DND-41 (cell line): ENCODE measurements at regions not wholly inside any gene's neighbourhood (a gene's known extent, or its start where the extent isn't known, plus 50 kb on each side); places are given as distances from the start of the nearest gene placed in this dataset.

Source experiments
- ATAC-seq: fragments of 200-7000 bp; cut with Tn5 transposase; 3 replicates; pipeline ENCODE4 v1.9.1; 2021; ENCODE audit warnings: low read depth; ENCODE audit not compliant: insufficient read depth
- DNase-seq: peaks from one replicate; pipeline ENCODE4 v3.0.0-alpha.2; 2020
- H2AFZ ChIP-seq: 2 replicates; pipeline ENCODE4 v1.6.0; 2012; ENCODE audit warnings: low read depth, low read length
- H3K27ac ChIP-seq: 2 replicates; pipeline ENCODE4 v1.5.1; 2012; ENCODE audit warnings: low read length, inconsistent platforms
- H3K27me3 ChIP-seq: fragments of 200-600 bp; sonication (generic); 2 replicates; pipeline ENCODE4 v1.6.0; 2012; ENCODE audit warnings: low read length, mild to moderate bottlenecking, inconsistent platforms; ENCODE audit not compliant: insufficient read depth, poor library complexity
- H3K36me3 ChIP-seq: 2 replicates; pipeline ENCODE4 v1.5.1; 2012; ENCODE audit warnings: low read length, inconsistent platforms; ENCODE audit not compliant: insufficient read depth
- H3K4me1 ChIP-seq: 2 replicates; pipeline ENCODE4 v1.5.1; 2012; ENCODE audit warnings: mild to moderate bottlenecking, low read length; ENCODE audit not compliant: insufficient read depth
- H3K4me2 ChIP-seq: 2 replicates; pipeline ENCODE4 v1.6.0; 2012; ENCODE audit warnings: mild to moderate bottlenecking, moderate library complexity, low read length, inconsistent platforms; ENCODE audit not compliant: insufficient read depth
- H3K4me3 ChIP-seq, 2 experiments: fragments of 200-600 bp in 1 of 2; shearing (Covaris generic) in 1 of 2; 2 replicates each; pipeline ENCODE4 v1.5.1; 2012 to 2016; ENCODE audit warnings: inconsistent platforms in 2 of 2, low read length in 2 of 2, mild to moderate bottlenecking in 2 of 2, low read depth in 1 of 2, moderate library complexity in 1 of 2
- H3K79me2 ChIP-seq: 2 replicates; pipeline ENCODE4 v1.6.0; 2012; ENCODE audit warnings: low read length, inconsistent platforms; ENCODE audit not compliant: insufficient read depth
- H3K9ac ChIP-seq: 2 replicates; pipeline ENCODE4 v1.6.0; 2012; ENCODE audit warnings: low read depth, mild to moderate bottlenecking, inconsistent platforms, low read length, moderate library complexity
- H3K9me3 ChIP-seq: 2 replicates; pipeline ENCODE4 v1.5.1; 2012; ENCODE audit warnings: low read length, moderate library complexity, mild to moderate bottlenecking, inconsistent platforms; ENCODE audit not compliant: insufficient read depth, severe bottlenecking
- H4K20me1 ChIP-seq: 2 replicates; pipeline ENCODE4 v1.6.0; 2012; ENCODE audit warnings: low read length; ENCODE audit not compliant: insufficient read depth
- CTCF ChIP-seq: IDR thresholded peaks from 2 replicates; pipeline ENCODE4 v1.5.1; 2012; ENCODE audit warnings: borderline replicate concordance, low read length, moderate library complexity, mild to moderate bottlenecking; ENCODE audit not compliant: poor library complexity, severe bottlenecking; ENCODE audit errors: extremely low read depth
- EZH2 ChIP-seq: IDR thresholded peaks from 3 replicates; pipeline ENCODE4 v1.6.1; 2012; ENCODE audit warnings: borderline replicate concordance, low read depth, mild to moderate bottlenecking, moderate library complexity, low read length, inconsistent platforms; ENCODE audit not compliant: severe bottlenecking

- Histone ChIP-seq H3K27ac (no peak overlapping the region), H3K79me2 (no peaks in the 10 kb centered on the region), H3K4me3 (no peak overlapping the region), H4K20me1 (no peaks in the 10 kb centered on the region), H3K36me3 (no peaks in the 10 kb centered on the region), H3K27me3 (no peaks in the 10 kb centered on the region), H3K9me3 (no peaks in the 10 kb centered on the region), H3K4me1 (no peaks in the 10 kb centered on the region), H3K4me2 (no peak overlapping the region), H3K9ac (no peak overlapping the region), H2AFZ (no peak overlapping the region)
- no peak for DNase-seq
- ATAC-seq = no peak
- TF ChIP-seq CTCF (no peak), EZH2 (no peak)
Measured at GRCh38 chr12:59100585-59100984, 180.3 kb upstream of the LRIG3 start.

- H3K79me2 ChIP-seq = no peaks in the 10 kb centered on the region
- ATAC-seq = no peak
- TF ChIP-seq CTCF = no peak
- TF ChIP-seq EZH2 = no peak
Measured at GRCh38 chr12:59097876-59098275, 177.6 kb upstream of the LRIG3 start.

GRCh38 chr12:59096246-59096645 lies 175.9 kb upstream of the LRIG3 start:
- Histone ChIP-seq H3K4me2 (no peak overlapping the region), H3K4me3 (no peak overlapping the region), H3K36me3 (no peaks in the 10 kb centered on the region), H4K20me1 (no peaks in the 10 kb centered on the region), H2AFZ (no peak overlapping the region), H3K79me2 (no peaks in the 10 kb centered on the region), H3K9me3 (no peaks in the 10 kb centered on the region), H3K27me3 (no peaks in the 10 kb centered on the region), H3K9ac (no peak overlapping the region), H3K4me1 (no peaks in the 10 kb centered on the region), H3K27ac (no peak overlapping the region)
- ATAC-seq = no peak
- no peak for DNase-seq
- TF ChIP-seq CTCF = no peak
- TF ChIP-seq EZH2 = no peak

More at GRCh38 chr12:59097876-59098275, 177.6 kb upstream of the LRIG3 start:
- no peak overlapping the region for H2AFZ ChIP-seq
- no peak for DNase-seq
- H3K27me3 ChIP-seq = no peaks in the 10 kb centered on the region
- no peak overlapping the region for H3K9ac ChIP-seq
- no peaks in the 10 kb centered on the region for H4K20me1 ChIP-seq
- H3K27ac ChIP-seq = no peak overlapping the region
- H3K4me1 ChIP-seq = no peaks in the 10 kb centered on the region
- H3K4me3 ChIP-seq = no peak overlapping the region
- H3K4me2 ChIP-seq = no peak overlapping the region
- H3K36me3 ChIP-seq = no peaks in the 10 kb centered on the region
- H3K9me3 ChIP-seq = no peaks in the 10 kb centered on the region
